H1 (cell line): ENCODE measurements at regions not wholly inside any gene's neighbourhood (a gene's known extent, or its start where the extent isn't known, plus 50 kb on each side); places are given as distances from the start of the nearest gene placed in this dataset.

Source experiments
- CTCF ChIA-PET: fragments of 300-600 bp; sonication (Branson Sonifier 250); formaldehyde crosslinking; loops from one replicate; lab custom pipeline; 2021; ENCODE audit not compliant: partially characterized antibody; lab: Charles Lee
- POLR2A ChIA-PET: fragments of 300-600 bp; sonication (Branson Sonifier 250); formaldehyde crosslinking; loops from one replicate; lab custom pipeline; 2021; ENCODE audit warnings: inconsistent platforms; ENCODE audit not compliant: partially characterized antibody; lab: Charles Lee
- DNase-seq, 2 experiments: peaks; one replicate each; pipeline versions ENCODE4 v3.0.0 to v3.0.0-alpha.2; 2010 to 2022; ENCODE audit warnings: low spot score in 2 of 2, low read depth in 1 of 2, mixed read lengths in 1 of 2
- FAIRE-seq: peaks from 2 replicates; lab custom pipeline; 2011; peaks lifted over from hg19 to GRCh38; lab: Jason Lieb, UNC
- H2AFZ ChIP-seq: 2 replicates; pipeline ENCODE4 v1.8.1; 2012; ENCODE audit warnings: low read length, inconsistent platforms
- H2AK5ac ChIP-seq: 2 replicates; pipeline ENCODE4 v1.6.1; 2013; ENCODE audit warnings: low read depth, low read length
- H2BK120ac ChIP-seq: replicated peaks from 2 replicates; pipeline ENCODE3; 2013; ENCODE audit warnings: low read depth, low read length, inconsistent platforms
- H2BK12ac ChIP-seq: 2 replicates; pipeline ENCODE4 v1.6.1; 2013; ENCODE audit warnings: low read depth, low read length
- H2BK15ac ChIP-seq: 2 replicates; pipeline ENCODE4 v1.6.1; 2013; ENCODE audit warnings: low read length
- H2BK20ac ChIP-seq: 2 replicates; pipeline ENCODE4 v1.6.1; 2013; ENCODE audit warnings: low read length
- H2BK5ac ChIP-seq: 2 replicates; pipeline ENCODE4 v1.6.1; 2013; ENCODE audit warnings: low read depth, low read length
- H3K14ac ChIP-seq: 2 replicates; pipeline ENCODE4 v1.6.1; 2013; ENCODE audit warnings: inconsistent platforms; ENCODE audit not compliant: insufficient read length
- H3K18ac ChIP-seq: 2 replicates; pipeline ENCODE4 v1.6.1; 2013; ENCODE audit warnings: low read length; ENCODE audit errors: extremely low read depth
- H3K23ac ChIP-seq: 2 replicates; pipeline ENCODE4 v1.6.1; 2013; ENCODE audit warnings: inconsistent platforms; ENCODE audit not compliant: insufficient read length
- H3K23me2 ChIP-seq: 2 replicates; pipeline ENCODE4 v1.6.1; 2013; ENCODE audit warnings: low read depth, low read length
- H3K27ac ChIP-seq: 2 replicates; pipeline ENCODE4 v1.6.1; 2011; ENCODE audit warnings: low read depth, low read length, inconsistent platforms
- H3K27me3 ChIP-seq, 4 experiments: replicated peaks in 1 of 4; 1 replicate in 1 of 4; 2 replicates in 3 of 4; pipeline versions ENCODE4 v1.6.1 to v1.8.1; 2011 to 2013; ENCODE audit warnings: low read length in 3 of 4, mild to moderate bottlenecking in 3 of 4, inconsistent platforms in 2 of 4, mixed read lengths in 2 of 4, moderate library complexity in 1 of 4; ENCODE audit not compliant: control insufficient read depth in 3 of 4, insufficient read depth in 3 of 4; ENCODE audit errors: extremely low read depth in 1 of 4
- H3K36me3 ChIP-seq, 4 experiments: 2 replicates each; pipeline versions ENCODE4 v1.6.1 to v1.8.1; 2011 to 2013; ENCODE audit warnings: mild to moderate bottlenecking in 4 of 4, low read length in 3 of 4, moderate library complexity in 2 of 4, control low read depth in 1 of 4, inconsistent platforms in 1 of 4; ENCODE audit not compliant: insufficient read depth in 4 of 4, control insufficient read depth in 2 of 4
- H3K4ac ChIP-seq: replicated peaks from 2 replicates; pipeline ENCODE3; 2013; ENCODE audit warnings: low read length, low read depth, mixed read lengths, inconsistent platforms; ENCODE audit not compliant: insufficient read length
- H3K4me1 ChIP-seq, 4 experiments: replicated peaks in 1 of 4; 1 replicate in 1 of 4; 2 replicates in 3 of 4; pipeline versions ENCODE4 v1.6.1 to v1.8.1; 2011 to 2013; ENCODE audit warnings: low read length in 3 of 4, inconsistent platforms in 2 of 4, mixed read lengths in 1 of 4; ENCODE audit not compliant: insufficient read depth in 4 of 4, control insufficient read depth in 3 of 4
- H3K4me2 ChIP-seq, 2 experiments: 2 replicates each; pipeline versions ENCODE4 v1.6.1 to v1.8.1; 2011 to 2013; ENCODE audit warnings: low read depth in 2 of 2, low read length in 2 of 2, control low read depth in 1 of 2, inconsistent platforms in 1 of 2, mild to moderate bottlenecking in 1 of 2; ENCODE audit not compliant: insufficient read depth in 1 of 2
- H3K4me3 ChIP-seq, 4 experiments: fragments of 200-600, 300-600 bp in 1 of 4; sonication (generic), shearing (Covaris generic), sonication (Bioruptor Twin) in 1 of 4; 2 replicates each; pipeline versions ENCODE4 v1.5.1 to v1.8.1; 2011 to 2016; ENCODE audit warnings: low read length in 4 of 4, low read depth in 3 of 4, control low read depth in 2 of 4, inconsistent platforms in 2 of 4, mild to moderate bottlenecking in 2 of 4, mixed read lengths in 1 of 4, moderate library complexity in 1 of 4; ENCODE audit not compliant: insufficient read depth in 2 of 4; ENCODE audit errors: extremely low read depth in 1 of 4
- H3K56ac ChIP-seq: replicated peaks from 2 replicates; pipeline ENCODE3; 2013; ENCODE audit warnings: low read depth, mild to moderate bottlenecking, mixed read lengths, low read length, inconsistent platforms; ENCODE audit not compliant: insufficient read length
- H3K79me1 ChIP-seq: 2 replicates; pipeline ENCODE4 v1.6.1; 2013; ENCODE audit warnings: low read depth, low read length, control low read depth
- H3K79me2 ChIP-seq, 2 experiments: 2 replicates each; pipeline versions ENCODE4 v1.6.1 to v1.8.1; 2012 to 2013; ENCODE audit warnings: low read length in 2 of 2, mild to moderate bottlenecking in 2 of 2, inconsistent platforms in 1 of 2; ENCODE audit not compliant: insufficient read depth in 2 of 2, control insufficient read depth in 1 of 2
- H3K9ac ChIP-seq, 4 experiments: replicated peaks in 1 of 4; 1 replicate in 1 of 4; 2 replicates in 3 of 4; pipeline versions ENCODE4 v1.6.1 to v1.8.1; 2011 to 2013; ENCODE audit warnings: low read depth in 3 of 4, low read length in 3 of 4, control low read depth in 2 of 4, mild to moderate bottlenecking in 2 of 4, moderate library complexity in 2 of 4, inconsistent platforms in 1 of 4; ENCODE audit errors: extremely low read depth in 1 of 4
- H3K9me3 ChIP-seq, 2 experiments: 2 replicates each; pipeline versions ENCODE4 v1.6.1 to v1.8.1; 2012 to 2013; ENCODE audit warnings: mild to moderate bottlenecking in 2 of 2, moderate library complexity in 2 of 2, control low read depth in 1 of 2, inconsistent platforms in 1 of 2, low read depth in 1 of 2, low read length in 1 of 2, mixed read lengths in 1 of 2; ENCODE audit not compliant: insufficient read depth in 2 of 2
- H4K20me1 ChIP-seq, 2 experiments: replicated peaks in 1 of 2; 2 replicates each; pipeline versions ENCODE3 to v1.8.1; 2011 to 2013; ENCODE audit warnings: inconsistent platforms in 2 of 2, low read length in 2 of 2, mild to moderate bottlenecking in 1 of 2; ENCODE audit not compliant: insufficient read depth in 2 of 2, control insufficient read depth in 1 of 2
- H4K5ac ChIP-seq: 2 replicates; pipeline ENCODE4 v1.6.1; 2013; ENCODE audit warnings: low read length, low read depth, mixed read lengths, inconsistent platforms; ENCODE audit not compliant: insufficient read length
- H4K8ac ChIP-seq: 2 replicates; pipeline ENCODE4 v1.8.0; 2013; ENCODE audit warnings: mild to moderate bottlenecking, moderate library complexity, low read length, inconsistent platforms; ENCODE audit not compliant: insufficient read depth; ENCODE audit errors: extremely low read depth
- H4K91ac ChIP-seq: replicated peaks from 2 replicates; pipeline ENCODE3; 2013; ENCODE audit warnings: low read length, mixed read lengths, inconsistent platforms; ENCODE audit not compliant: insufficient read length
- BRCA1 ChIP-seq: IDR thresholded peaks from 2 replicates; pipeline ENCODE4 v1.6.1; 2012; ENCODE audit warnings: low read depth, low read length, improper control_type of control experiment
- EGR1 ChIP-seq: IDR thresholded peaks from 2 replicates; pipeline ENCODE4 v1.6.1; 2011; ENCODE audit warnings: low read depth, low read length, borderline replicate concordance
- GABPA ChIP-seq: IDR thresholded peaks from 2 replicates; pipeline ENCODE4 v1.6.1; 2011; ENCODE audit warnings: mild to moderate bottlenecking, low read length, moderate library complexity, borderline replicate concordance; ENCODE audit not compliant: insufficient read depth
- HDAC6 ChIP-seq: IDR thresholded peaks from one replicate; pipeline ENCODE4 v1.7.1; 2012; ENCODE audit warnings: low read depth, mild to moderate bottlenecking, inconsistent platforms, low read length, moderate library complexity
- NRF1 ChIP-seq: IDR thresholded peaks from 2 replicates; pipeline ENCODE4 v1.6.1; 2011; ENCODE audit warnings: mild to moderate bottlenecking, low read depth, low read length, improper control_type of control experiment
- SP2 ChIP-seq: IDR thresholded peaks from 2 replicates; pipeline ENCODE4 v1.6.1; 2012; ENCODE audit warnings: mild to moderate bottlenecking, low read length, inconsistent platforms
- TAF1 ChIP-seq: IDR thresholded peaks from 2 replicates; pipeline ENCODE4 v1.6.1; 2011; ENCODE audit warnings: mild to moderate bottlenecking, low read depth, low read length
- TEAD4 ChIP-seq: IDR thresholded peaks from 2 replicates; pipeline ENCODE4 v1.6.1; 2012; ENCODE audit warnings: low read depth, low read length, inconsistent platforms, mixed read lengths
- WGBS, 2 experiments: shearing (Covaris generic) in 1 of 2; methylation state at CpG; one replicate each; pipeline versions ENCODE4 v1.1.6 to v1.1.7; 2013 to 2015; ENCODE audit warnings: low lambda C conversion rate in 2 of 2, mixed read lengths in 2 of 2, inconsistent platforms in 1 of 2, low coverage in 1 of 2, missing lambda C conversion rate in 1 of 2; ENCODE audit not compliant: insufficient replicate concordance in 2 of 2, insufficient coverage in 1 of 2, insufficient read length in 1 of 2; ENCODE audit errors: extremely low coverage in 1 of 2, missing lambda C conversion rate in 1 of 2; 5-methylcytosine and 5-hydroxymethylcytosine counted together

DNA sequence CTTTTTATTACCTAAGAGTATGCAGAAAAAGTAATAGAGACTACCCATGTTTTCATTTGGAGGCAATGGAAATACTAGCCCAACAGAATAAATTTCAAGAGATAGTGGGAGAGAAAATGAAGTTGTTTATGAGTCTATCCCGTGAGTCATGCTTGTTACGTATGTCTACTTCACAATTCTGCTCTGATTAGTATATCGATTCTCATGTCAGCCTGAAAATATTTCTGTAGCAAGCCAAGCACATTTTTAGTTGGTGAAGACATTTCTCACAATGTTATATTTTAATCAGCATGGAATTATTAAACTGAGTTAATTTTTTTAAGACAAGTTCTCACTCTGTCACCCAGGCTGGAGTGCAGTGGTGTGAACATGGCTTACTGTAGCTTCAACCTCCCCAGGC is 346.1 kb downstream of the RPRM start:
- Histone ChIP-seq H3K9me3 (peaks cover 0 to 3% of the 10 kb centered on the region in 2 experiments; a peak in 1 of 4 replicates), H2BK20ac (no peak overlapping the region), H3K4me3 (no peak overlapping the region), H4K5ac (no peak overlapping the region), H3K36me3 (no peaks in the 10 kb centered on the region), H3K23ac (no peak overlapping the region), H2AFZ (no peak overlapping the region), H4K20me1 (no peaks in the 10 kb centered on the region), H2BK12ac (no peak overlapping the region), H2AK5ac (no peak overlapping the region), H2BK120ac (no peak overlapping the region), H4K91ac (no peak overlapping the region), H4K8ac (no peak overlapping the region), H2BK15ac (no peak overlapping the region), H3K4ac (no peak overlapping the region), H3K27me3 (no peaks in the 10 kb centered on the region), H3K4me2 (no peak overlapping the region), H3K23me2 (no peaks in the 10 kb centered on the region), H3K9ac (no peak overlapping the region), H3K79me1 (no peaks in the 10 kb centered on the region), H3K56ac (no peak overlapping the region), H2BK5ac (no peak overlapping the region), H3K79me2 (no peaks in the 10 kb centered on the region), H3K18ac (no peak overlapping the region), H3K27ac (no peak overlapping the region), H3K4me1 (no peaks in the 10 kb centered on the region), H3K14ac (no peak overlapping the region)
- CTCF ChIA-PET = interaction anchor here (1.1 to 1.3 kb wide), 3 partner anchors 9 to 207 kb away, joined by 3 to 4 read pairs (median 4); no protein-coding TSS in a partner anchor
- no peak for FAIRE-seq
- POLR2A ChIA-PET = no interaction called here
- DNase-seq = no peak
- WGBS, 2 experiments = 91% methylated on average over 3 of the region's 3 CpGs; no CpG with 5 or more reads in 1 of the 2 experiments
- TF ChIP-seq GABPA (no peak), EGR1 (no peak), NRF1 (no peak), TEAD4 (no peak), BRCA1 (no peak), TAF1 (no peak), SP2 (no peak), HDAC6 (no peak)
